PC-3 (cell line): ENCODE measurements at regions not wholly inside any gene's neighbourhood (a gene's known extent, or its start where the extent isn't known, plus 50 kb on each side); places are given as distances from the start of the nearest gene placed in this dataset.

Experiments
- ATAC-seq: fragments of 200-7000 bp; cut with Tn5 transposase; 2 replicates; pipeline ENCODE4 v1.9.1; 2020; ENCODE audit warnings: mild to moderate bottlenecking, moderate library complexity
- BruUV-seq: library from RNA; stranded (reverse); fragments of 400-500 nt; replicated peaks from 2 replicates; lab custom pipeline; 2021; lab: Mats Ljungman, UMichigan
- CTCF ChIA-PET: fragments of 300-600 bp; sonication (Branson Sonifier 250); formaldehyde crosslinking; loops from one replicate; lab custom pipeline; 2022; ENCODE audit warnings: antibody characterized with exemption; lab: Charles Lee
- POLR2A ChIA-PET: fragments of 300-600 bp; sonication (Branson Sonifier 250); formaldehyde crosslinking; loops from one replicate; lab custom pipeline; 2022; ENCODE audit warnings: antibody characterized with exemption; ENCODE audit not compliant: unreplicated experiment; lab: Charles Lee
- DNase-seq: peaks from one replicate; pipeline ENCODE4 v3.0.0-alpha.2; 2015
- H2AFZ ChIP-seq: fragments of 300-600 bp; sonication (generic); 2 replicates; pipeline ENCODE4 v1.6.0; 2016; ENCODE audit warnings: antibody characterized with exemption, low read length
- H3F3A ChIP-seq: fragments of 300-600 bp; sonication (generic); one replicate; pipeline ENCODE4 v1.6.0; 2017; ENCODE audit warnings: antibody characterized with exemption, low read length, control low read depth, mild to moderate bottlenecking; ENCODE audit not compliant: unreplicated experiment
- H3K27ac ChIP-seq: fragments of 300-600 bp; sonication (generic); 2 replicates; pipeline ENCODE4 v1.5.1; 2016; ENCODE audit warnings: mild to moderate bottlenecking, low read length
- H3K27me3 ChIP-seq: fragments of 300-600 bp; sonication (generic); 2 replicates; pipeline ENCODE4 v1.6.1; 2016; ENCODE audit warnings: low read length, mixed read lengths
- H3K36me3 ChIP-seq: fragments of 300-600 bp; sonication (generic); 2 replicates; pipeline ENCODE4 v1.6.1; 2016; ENCODE audit warnings: low read depth, mixed run types, low read length, mixed read lengths
- H3K4me1 ChIP-seq: fragments of 300-600 bp; sonication (generic); 2 replicates; pipeline ENCODE4 v1.5.1; 2016; ENCODE audit warnings: low read length; ENCODE audit not compliant: insufficient read depth
- H3K4me2 ChIP-seq: fragments of 300-600 bp; sonication (generic); 2 replicates; pipeline ENCODE4 v1.6.0; 2016; ENCODE audit warnings: low read length
- H3K4me3 ChIP-seq: fragments of 300-600 bp; sonication (generic); 2 replicates; pipeline ENCODE4 v1.5.1; 2016; ENCODE audit warnings: mild to moderate bottlenecking, low read length, mixed read lengths
- H3K79me2 ChIP-seq: fragments of 300-600 bp; sonication (generic); 2 replicates; pipeline ENCODE4 v1.6.1; 2017; ENCODE audit warnings: low read length, mixed read lengths
- H3K9ac ChIP-seq: fragments of 300-600 bp; sonication (generic); 2 replicates; pipeline ENCODE4 v1.6.0; 2016; ENCODE audit warnings: mild to moderate bottlenecking, low read length
- H3K9me2 ChIP-seq: fragments of 300-600 bp; sonication (generic); replicated peaks from 2 replicates; pipeline ENCODE4 v1.6.1; 2016; ENCODE audit warnings: mixed run types, low read length, mixed read lengths
- H3K9me3 ChIP-seq: fragments of 300-600 bp; sonication (generic); 2 replicates; pipeline ENCODE4 v1.6.1; 2016; ENCODE audit warnings: low read length, mixed read lengths
- H4K20me1 ChIP-seq: fragments of 300-600 bp; sonication (generic); 2 replicates; pipeline ENCODE4 v1.6.1; 2016; ENCODE audit warnings: low read length, mixed read lengths
- EZH2 ChIP-seq: fragments of 300-600 bp; sonication (generic); IDR thresholded peaks from one replicate; pipeline ENCODE4 v1.6.1; 2017; ENCODE audit warnings: antibody characterized with exemption, mild to moderate bottlenecking, low read length; ENCODE audit not compliant: unreplicated experiment
- EZH2phosphoT487 ChIP-seq: fragments of 300-600 bp; sonication (generic); IDR thresholded peaks from 2 replicates; pipeline ENCODE4 v1.6.1; 2018; ENCODE audit warnings: mild to moderate bottlenecking, antibody characterized with exemption, low read length, borderline replicate concordance
- intact Hi-C: fragments of 100-400 bp; cut with micrococcal nuclease; formaldehyde crosslinking; loops from 2 replicates; pipeline ENCODE4 v1.9.0; 2023
- TF ChIP-seq, protein P1 (sequence below): fragments of 300-600 bp; sonication (generic); conservative IDR thresholded peaks from 2 replicates; pipeline ENCODE4 v1.5.1; 2017; ENCODE audit warnings: antibody characterized with exemption, low read depth, mild to moderate bottlenecking, low read length

DNA sequence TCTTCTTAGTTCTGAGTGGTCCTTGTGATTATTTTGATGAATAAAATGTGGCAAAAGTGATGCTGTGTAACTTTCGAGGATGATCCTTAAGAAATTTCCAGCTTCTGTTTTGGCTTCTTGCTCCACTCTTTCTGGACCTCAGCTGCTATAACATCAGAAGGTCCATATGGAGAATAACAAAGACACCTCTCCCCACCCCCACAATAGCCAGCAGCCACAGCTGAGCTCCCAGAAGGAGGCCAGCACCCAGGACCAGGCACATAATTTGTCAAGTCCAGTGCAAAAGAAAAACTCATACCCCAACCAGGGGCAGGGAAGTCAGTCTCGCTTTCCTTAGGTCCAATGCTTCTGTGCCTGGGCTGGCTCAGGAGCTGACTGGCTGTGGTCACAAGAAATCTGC lies 357.6 kb downstream of the RFC3 start:
- no TSS peak for BruUV-seq
- TF ChIP-seq EZH2: no peak
- no peak for TF ChIP-seq EZH2phosphoT487
- TF ChIP-seq, protein P1, sequence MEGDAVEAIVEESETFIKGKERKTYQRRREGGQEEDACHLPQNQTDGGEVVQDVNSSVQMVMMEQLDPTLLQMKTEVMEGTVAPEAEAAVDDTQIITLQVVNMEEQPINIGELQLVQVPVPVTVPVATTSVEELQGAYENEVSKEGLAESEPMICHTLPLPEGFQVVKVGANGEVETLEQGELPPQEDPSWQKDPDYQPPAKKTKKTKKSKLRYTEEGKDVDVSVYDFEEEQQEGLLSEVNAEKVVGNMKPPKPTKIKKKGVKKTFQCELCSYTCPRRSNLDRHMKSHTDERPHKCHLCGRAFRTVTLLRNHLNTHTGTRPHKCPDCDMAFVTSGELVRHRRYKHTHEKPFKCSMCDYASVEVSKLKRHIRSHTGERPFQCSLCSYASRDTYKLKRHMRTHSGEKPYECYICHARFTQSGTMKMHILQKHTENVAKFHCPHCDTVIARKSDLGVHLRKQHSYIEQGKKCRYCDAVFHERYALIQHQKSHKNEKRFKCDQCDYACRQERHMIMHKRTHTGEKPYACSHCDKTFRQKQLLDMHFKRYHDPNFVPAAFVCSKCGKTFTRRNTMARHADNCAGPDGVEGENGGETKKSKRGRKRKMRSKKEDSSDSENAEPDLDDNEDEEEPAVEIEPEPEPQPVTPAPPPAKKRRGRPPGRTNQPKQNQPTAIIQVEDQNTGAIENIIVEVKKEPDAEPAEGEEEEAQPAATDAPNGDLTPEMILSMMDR: no peak
- no peak overlapping the region for H3K4me3 ChIP-seq
- no peak overlapping the region for H3K27ac ChIP-seq
- H3K27me3 ChIP-seq: no peaks in the 10 kb centered on the region
- H3K9ac ChIP-seq: no peak overlapping the region
- no peaks in the 10 kb centered on the region for H3K36me3 ChIP-seq
- no peaks in the 10 kb centered on the region for H3K9me3 ChIP-seq
- no peaks in the 10 kb centered on the region for H3F3A ChIP-seq
- no peaks in the 10 kb centered on the region; the same call in 1 of the 2 replicates for H3K4me1 ChIP-seq
- DNase-seq: no peak
- POLR2A ChIA-PET: no interaction called here
- H4K20me1 ChIP-seq: no peaks in the 10 kb centered on the region
- H3K9me2 ChIP-seq: no peaks in the 10 kb centered on the region
- CTCF ChIA-PET: no interaction called here
- ATAC-seq: no peak
- no peak overlapping the region for H2AFZ ChIP-seq
- H3K4me2 ChIP-seq: no peak overlapping the region
- intact Hi-C loops: no loop called here
- no peaks in the 10 kb centered on the region for H3K79me2 ChIP-seq

GRCh38 chr13:34176633-34177032 lies 358.7 kb downstream of the RFC3 start:
- H3K4me1 ChIP-seq: no peaks in the 10 kb centered on the region; the same call in 1 of the 2 replicates
- H3K27me3 ChIP-seq: no peaks in the 10 kb centered on the region
- H2AFZ ChIP-seq: no peak overlapping the region
- H3K4me2 ChIP-seq: no peak overlapping the region
- no peaks in the 10 kb centered on the region for H3K9me2 ChIP-seq
- DNase-seq (no peak), ATAC-seq (no peak)
- TF ChIP-seq EZH2phosphoT487: no peak
- TF ChIP-seq EZH2: no peak
- TF ChIP-seq, protein P1: no peak
- no peak overlapping the region for H3K9ac ChIP-seq
- intact Hi-C loops: no loop called here
- no peak overlapping the region for H3K27ac ChIP-seq
- H3K4me3 ChIP-seq: no peak overlapping the region
- H3K79me2 ChIP-seq: no peaks in the 10 kb centered on the region
- no peaks in the 10 kb centered on the region for H3K36me3 ChIP-seq
- H3F3A ChIP-seq: no peaks in the 10 kb centered on the region
- H3K9me3 ChIP-seq: no peaks in the 10 kb centered on the region
- no TSS peak for BruUV-seq
- ChIA-PET POLR2A (no interaction called here), CTCF (no interaction called here)
- H4K20me1 ChIP-seq: no peaks in the 10 kb centered on the region

DNA sequence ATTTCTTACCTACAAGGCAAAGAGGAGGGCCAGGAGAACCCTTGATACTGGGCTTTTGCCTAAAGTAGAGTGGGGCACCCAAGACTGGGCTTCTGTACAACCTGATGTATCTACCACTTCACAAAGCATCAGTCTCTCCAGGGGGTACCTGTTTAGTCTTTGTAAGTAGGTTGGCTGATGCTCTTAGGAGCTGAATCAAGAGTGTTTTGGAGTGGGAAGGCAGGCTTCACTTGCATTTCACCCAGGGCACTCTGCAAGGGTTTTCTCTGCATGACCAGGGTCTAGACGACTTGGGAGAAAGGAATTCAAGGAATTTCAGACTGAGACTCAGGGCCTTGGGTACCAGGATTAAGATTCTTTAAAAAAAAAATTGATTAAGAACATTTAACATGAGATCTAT lies 361.5 kb downstream of the RFC3 start:
- intact Hi-C loops: no loop called here
- ChIA-PET POLR2A (no interaction called here), CTCF (no interaction called here)
- Histone ChIP-seq H4K20me1 (no peaks in the 10 kb centered on the region), H3F3A (no peaks in the 10 kb centered on the region), H3K9me3 (no peaks in the 10 kb centered on the region), H3K9me2 (no peaks in the 10 kb centered on the region), H3K4me2 (no peak overlapping the region), H3K27ac (no peak overlapping the region), H3K79me2 (no peaks in the 10 kb centered on the region), H3K4me1 (no peaks in the 10 kb centered on the region; the same call in 1 of the 2 replicates), H3K27me3 (no peaks in the 10 kb centered on the region), H3K9ac (no peak overlapping the region), H3K4me3 (no peak overlapping the region), H2AFZ (no peak overlapping the region), H3K36me3 (no peaks in the 10 kb centered on the region)
- no peak for TF ChIP-seq EZH2
- no peak for TF ChIP-seq EZH2phosphoT487
- TF ChIP-seq, protein P1: no peak
- ATAC-seq: no peak
- DNase-seq: no peak
- BruUV-seq: no TSS peak
